HepG2 (cell line): ENCODE measurements at regions not wholly inside any gene's neighbourhood (a gene's known extent, or its start where the extent isn't known, plus 50 kb on each side); places are given as distances from the start of the nearest gene placed in this dataset.

Experiments used
- ATAC-seq: fragments of 200-7000 bp; cut with Tn5 transposase; 3 replicates; pipeline ENCODE4 v1.9.1; 2020; ENCODE audit warnings: mild to moderate bottlenecking, moderate library complexity
- BruUV-seq: library from RNA; stranded (reverse); fragments of 400-500 nt; replicated peaks from 2 replicates; lab custom pipeline; 2021; lab: Mats Ljungman, UMichigan
- CTCF ChIA-PET: fragments of 300-600 bp; formaldehyde crosslinking; extraction: SDS; loops from one replicate; lab custom pipeline; 2021; ENCODE audit warnings: low total read pairs, inconsistent platforms, low intra/inter-chr PET ratio; lab: Yijun Ruan, JAX
- POLR2A ChIA-PET: fragments of 350-600 bp; sonication (Branson Sonifier 250); formaldehyde crosslinking; loops from one replicate; lab custom pipeline; 2020; ENCODE audit warnings: antibody characterized with exemption, inconsistent platforms; lab: Yijun Ruan, JAX
- DNase-seq: peaks from one replicate; pipeline ENCODE4 v3.0.0-alpha.2; 2015; ENCODE audit warnings: low spot score
- FAIRE-seq: peaks from 3 replicates; lab custom pipeline; 2011; peaks lifted over from hg19 to GRCh38; lab: Jason Lieb, UNC
- H2AFZ ChIP-seq: one replicate; pipeline ENCODE4 v1.6.1; 2011; ENCODE audit warnings: low read length, inconsistent platforms
- H3K27ac ChIP-seq: fragments of 300-600 bp; 3 replicates; pipeline ENCODE4 v1.8.0; 2011; ENCODE audit warnings: mixed run types, mild to moderate bottlenecking, mixed read lengths, low read length, inconsistent platforms; ENCODE audit not compliant: insufficient read depth; ENCODE audit errors: extremely low read length
- H3K27me3 ChIP-seq, 2 experiments: fragments of 200-600 bp in 1 of 2; 2 replicates in 1 of 2; 3 replicates in 1 of 2; pipeline versions ENCODE4 v1.6.0 to v1.8.0; 2011; ENCODE audit warnings: low read length in 2 of 2, mild to moderate bottlenecking in 2 of 2, moderate library complexity in 2 of 2, inconsistent platforms in 1 of 2; ENCODE audit not compliant: insufficient read depth in 2 of 2, control insufficient read depth in 1 of 2
- H3K36me3 ChIP-seq, 2 experiments: fragments of 200-600 bp in 1 of 2; replicated peaks in 1 of 2; 2 replicates in 1 of 2; 3 replicates in 1 of 2; pipeline versions ENCODE4 v1.5.1 to v1.8.0; 2011; ENCODE audit warnings: low read length in 2 of 2, inconsistent platforms in 1 of 2; ENCODE audit not compliant: insufficient read depth in 2 of 2, control insufficient read depth in 1 of 2
- H3K4me1 ChIP-seq: 2 replicates; pipeline ENCODE4 v1.5.1; 2012; ENCODE audit warnings: low read length, inconsistent platforms; ENCODE audit not compliant: insufficient read depth
- H3K4me2 ChIP-seq: 2 replicates; pipeline ENCODE4 v1.6.0; 2011; ENCODE audit warnings: low read depth, low read length, inconsistent platforms
- H3K4me3 ChIP-seq, 3 experiments: fragments of 200-600 bp in 1 of 3; sonication (generic), shearing (Covaris generic) in 1 of 3; replicated peaks in 1 of 3; 2 replicates each; pipeline ENCODE4 v1.5.1; 2011 to 2016; ENCODE audit warnings: low read length in 3 of 3, inconsistent platforms in 2 of 3, low read depth in 2 of 3, mild to moderate bottlenecking in 2 of 3, control low read depth in 1 of 3, mixed read lengths in 1 of 3; ENCODE audit not compliant: insufficient read depth in 1 of 3
- H3K79me2 ChIP-seq: one replicate; pipeline ENCODE4 v1.6.1; 2011; ENCODE audit warnings: low read length, inconsistent platforms; ENCODE audit not compliant: insufficient read depth
- H3K9ac ChIP-seq: 2 replicates; pipeline ENCODE4 v1.6.0; 2011; ENCODE audit warnings: mild to moderate bottlenecking, low read depth, low read length, inconsistent platforms; ENCODE audit not compliant: insufficient read depth
- H3K9me3 ChIP-seq: 2 replicates; pipeline ENCODE4 v1.5.1; 2012; ENCODE audit warnings: mild to moderate bottlenecking, low read length
- H4K20me1 ChIP-seq: 2 replicates; pipeline ENCODE4 v1.6.0; 2011; ENCODE audit warnings: inconsistent platforms, mild to moderate bottlenecking, low read length, moderate library complexity; ENCODE audit not compliant: insufficient read depth
- EP300 ChIP-seq, 3 experiments: sonication (generic) in 1 of 3; formaldehyde crosslinking in 1 of 3; IDR thresholded peaks; 2 replicates each; pipeline versions ENCODE4 v1.5.1 to v1.6.1; 2011 to 2020; ENCODE audit warnings: low read depth in 2 of 3, low read length in 2 of 3, borderline replicate concordance in 1 of 3, improper control_type of control experiment in 1 of 3, mild to moderate bottlenecking in 1 of 3, missing genetic modification reagents in 1 of 3, moderate library complexity in 1 of 3
- ISX ChIP-seq: sonication (generic); formaldehyde crosslinking; conservative IDR thresholded peaks from 2 replicates; pipeline ENCODE4 v1.5.0; 2020; ENCODE audit warnings: missing genetic modification reagents
- SRSF9 ChIP-seq: fragments of 200-400 bp; formaldehyde crosslinking; IDR thresholded peaks from 2 replicates; pipeline ENCODE4 v1.6.1; 2018; ENCODE audit warnings: borderline replicate concordance, mild to moderate bottlenecking, low read depth, low read length; ENCODE audit not compliant: insufficient read depth, poor library complexity, severe bottlenecking
- TBL1XR1 ChIP-seq: fragments of 150-350 bp; IDR thresholded peaks from 2 replicates; pipeline ENCODE4 v1.6.1; 2014; ENCODE audit warnings: borderline replicate concordance, low read length; ENCODE audit not compliant: partially characterized antibody
- ZFP36L2 ChIP-seq: sonication (generic); formaldehyde crosslinking; IDR thresholded peaks from 2 replicates; pipeline ENCODE4 v1.4.0; 2020; ENCODE audit warnings: missing genetic modification reagents
- ZKSCAN8 ChIP-seq: IDR thresholded peaks from 2 replicates; pipeline ENCODE4 v1.6.1; 2016; ENCODE audit warnings: borderline replicate concordance, missing genetic modification reagents, missing compliant biosample characterization
- ZNF124 ChIP-seq: sonication (generic); formaldehyde crosslinking; IDR thresholded peaks from 2 replicates; pipeline ENCODE4 v1.4.0; 2020; ENCODE audit warnings: missing genetic modification reagents
- ZNF160 ChIP-seq: sonication (generic); formaldehyde crosslinking; IDR thresholded peaks from 2 replicates; pipeline ENCODE4 v1.8.0; 2022; ENCODE audit warnings: mild to moderate bottlenecking, inconsistent platforms, missing genetic modification reagents
- ZNF20 ChIP-seq: sonication (generic); formaldehyde crosslinking; IDR thresholded peaks from 2 replicates; pipeline ENCODE4 v1.4.0; 2020; ENCODE audit warnings: mild to moderate bottlenecking, moderate library complexity, missing genetic modification reagents
- ZNF333 ChIP-seq: sonication (generic); formaldehyde crosslinking; IDR thresholded peaks from 2 replicates; pipeline ENCODE4 v1.4.0; 2020; ENCODE audit warnings: mild to moderate bottlenecking, missing genetic modification reagents, borderline replicate concordance
- ZNF75D ChIP-seq: sonication (generic); formaldehyde crosslinking; IDR thresholded peaks from 2 replicates; pipeline ENCODE4 v1.8.1; 2023; ENCODE audit warnings: missing genetic modification reagents, mild to moderate bottlenecking, borderline replicate concordance
- ZZZ3 ChIP-seq: sonication (generic); formaldehyde crosslinking; IDR thresholded peaks from 2 replicates; pipeline ENCODE4 v1.4.0; 2020; ENCODE audit warnings: missing genetic modification reagents, mild to moderate bottlenecking, borderline replicate concordance
- WGBS: methylation state at CpG from one replicate; pipeline ENCODE4 v1.1.6; 2017; ENCODE audit warnings: low lambda C conversion rate; 5-methylcytosine and 5-hydroxymethylcytosine counted together
- in situ Hi-C: cut with HindIII; loops from 2 replicates; pipeline ENCODE4 v1.10.0; 2017; ENCODE audit warnings: low pct_unique_long_range_greater_than_20kb; ENCODE audit not compliant: extremely low pct_ligation_motif_present
- intact Hi-C: fragments of 100-400 bp; cut with micrococcal nuclease; formaldehyde crosslinking; loops from one replicate; pipeline ENCODE4 v1.10.0; 2022; ENCODE audit not compliant: unreplicated experiment
- TF ChIP-seq, protein P1 (sequence below): sonication (generic); formaldehyde crosslinking; conservative IDR thresholded peaks from 2 replicates; pipeline ENCODE4 v1.4.0; 2020; ENCODE audit warnings: missing genetic modification reagents
- TF ChIP-seq, protein P2 (sequence below), 2 experiments: sonication (generic) in 1 of 2; formaldehyde crosslinking in 1 of 2; IDR thresholded peaks; 2 replicates each; pipeline versions ENCODE4 v1.4.0 to v1.6.1; 2018 to 2020; ENCODE audit warnings: missing genetic modification reagents in 2 of 2, borderline replicate concordance in 1 of 2, low read depth in 1 of 2, mild to moderate bottlenecking in 1 of 2, missing biosample characterization in 1 of 2

GRCh38 chr18:54752185-54752584 is 76.1 kb upstream of the RAB27B start:
- Histone ChIP-seq H3K27me3 (no peaks in the 10 kb centered on the region; a peak in 1 of 5 replicates), H3K4me2 (no peak overlapping the region), H3K79me2 (no peaks in the 10 kb centered on the region), H3K9me3 (no peaks in the 10 kb centered on the region), H2AFZ (no peak overlapping the region), H3K9ac (no peak overlapping the region), H4K20me1 (no peaks in the 10 kb centered on the region), H3K4me3 (no peak overlapping the region), H3K4me1 (no peaks in the 10 kb centered on the region), H3K27ac (no peak overlapping the region), H3K36me3 (no peaks in the 10 kb centered on the region)
- TF ChIP-seq ZKSCAN8 (no peak), ISX (CRISPR knock-in tag) (no peak)
- FAIRE-seq (no peak), DNase-seq (no peak), ATAC-seq (no peak)
- intact Hi-C loops, result no loop called here
- in situ Hi-C loops, result no loop called here
- 54% methylated on average over 3 of the region's 3 CpGs for WGBS
- BruUV-seq, result no TSS peak
- ChIA-PET CTCF (no interaction called here), POLR2A (no interaction called here)

- Histone ChIP-seq H3K4me1 (no peaks in the 10 kb centered on the region), H4K20me1 (no peaks in the 10 kb centered on the region), H2AFZ (no peak overlapping the region), H3K4me2 (no peak overlapping the region), H3K9ac (no peak overlapping the region), H3K27me3 (no peaks in the 10 kb centered on the region; a peak in 1 of 5 replicates), H3K4me3 (no peak overlapping the region), H3K79me2 (no peaks in the 10 kb centered on the region), H3K9me3 (no peaks in the 10 kb centered on the region), H3K36me3 (no peaks in the 10 kb centered on the region), H3K27ac (no peak overlapping the region)
- intact Hi-C loops (no loop called here), in situ Hi-C loops (no loop called here)
- no TSS peak for BruUV-seq
- FAIRE-seq (no peak), ATAC-seq (no peak), DNase-seq (no peak)
- ChIA-PET POLR2A (no interaction called here), CTCF (no interaction called here)
- no peak for TF ChIP-seq ZNF333 (CRISPR knock-in tag)
- no peak for TF ChIP-seq SRSF9
- no peak for TF ChIP-seq ZNF124 (CRISPR knock-in tag)
- no peak for TF ChIP-seq ZZZ3 (CRISPR knock-in tag)
- no peak for TF ChIP-seq ZNF160 (CRISPR knock-in tag)
- no peak for TF ChIP-seq ZNF20 (CRISPR knock-in tag)
- TF ChIP-seq, protein P1, sequence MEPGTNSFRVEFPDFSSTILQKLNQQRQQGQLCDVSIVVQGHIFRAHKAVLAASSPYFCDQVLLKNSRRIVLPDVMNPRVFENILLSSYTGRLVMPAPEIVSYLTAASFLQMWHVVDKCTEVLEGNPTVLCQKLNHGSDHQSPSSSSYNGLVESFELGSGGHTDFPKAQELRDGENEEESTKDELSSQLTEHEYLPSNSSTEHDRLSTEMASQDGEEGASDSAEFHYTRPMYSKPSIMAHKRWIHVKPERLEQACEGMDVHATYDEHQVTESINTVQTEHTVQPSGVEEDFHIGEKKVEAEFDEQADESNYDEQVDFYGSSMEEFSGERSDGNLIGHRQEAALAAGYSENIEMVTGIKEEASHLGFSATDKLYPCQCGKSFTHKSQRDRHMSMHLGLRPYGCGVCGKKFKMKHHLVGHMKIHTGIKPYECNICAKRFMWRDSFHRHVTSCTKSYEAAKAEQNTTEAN (CRISPR knock-in tag), result no peak
- TF ChIP-seq ZFP36L2, result no peak
- no peak for TF ChIP-seq ZNF75D (CRISPR knock-in tag)
- TF ChIP-seq EP300 (IDR thresholded peaks at IDR 0.05; ENCODE audit: low read depth in 2 of 2, low read length in 2 of 2), result no peak
- TF ChIP-seq EP300 (CRISPR knock-in tag; IDR thresholded peaks at IDR 0.05; ENCODE audit: borderline replicate concordance), result no peak
- TF ChIP-seq, protein P2, sequence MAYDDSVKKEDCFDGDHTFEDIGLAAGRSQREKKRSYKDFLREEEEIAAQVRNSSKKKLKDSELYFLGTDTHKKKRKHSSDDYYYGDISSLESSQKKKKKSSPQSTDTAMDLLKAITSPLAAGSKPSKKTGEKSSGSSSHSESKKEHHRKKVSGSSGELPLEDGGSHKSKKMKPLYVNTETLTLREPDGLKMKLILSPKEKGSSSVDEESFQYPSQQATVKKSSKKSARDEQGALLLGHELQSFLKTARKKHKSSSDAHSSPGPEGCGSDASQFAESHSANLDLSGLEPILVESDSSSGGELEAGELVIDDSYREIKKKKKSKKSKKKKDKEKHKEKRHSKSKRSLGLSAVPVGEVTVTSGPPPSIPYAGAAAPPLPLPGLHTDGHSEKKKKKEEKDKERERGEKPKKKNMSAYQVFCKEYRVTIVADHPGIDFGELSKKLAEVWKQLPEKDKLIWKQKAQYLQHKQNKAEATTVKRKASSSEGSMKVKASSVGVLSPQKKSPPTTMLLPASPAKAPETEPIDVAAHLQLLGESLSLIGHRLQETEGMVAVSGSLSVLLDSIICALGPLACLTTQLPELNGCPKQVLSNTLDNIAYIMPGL (CRISPR knock-in tag; IDR thresholded peaks at IDR 0.05; ENCODE audit: borderline replicate concordance in 1 of 2, low read depth in 1 of 2), result no peak
- no peak for TF ChIP-seq TBL1XR1
These were observed 72.8 kb upstream of the RAB27B start for GRCh38 chr18:54755456-54755855.
